GM18498 (cell line): ENCODE measurements at regions not wholly inside any gene's neighbourhood (a gene's known extent, or its start where the extent isn't known, plus 50 kb on each side); places are given as distances from the start of the nearest gene placed in this dataset.
"Not testable (repeated sequence)": the region's sequence is repeated elsewhere in the genome, so short reads cannot be mapped to it uniquely, and the experiment has no call there.

Experiments
- ATAC-seq: cut with Tn5 transposase; IDR thresholded peaks from one replicate; pipeline ENCODE4 v1.9.1; 2021; ENCODE audit warnings: mild to moderate bottlenecking, moderate library complexity; ENCODE audit not compliant: unreplicated experiment

DNA sequence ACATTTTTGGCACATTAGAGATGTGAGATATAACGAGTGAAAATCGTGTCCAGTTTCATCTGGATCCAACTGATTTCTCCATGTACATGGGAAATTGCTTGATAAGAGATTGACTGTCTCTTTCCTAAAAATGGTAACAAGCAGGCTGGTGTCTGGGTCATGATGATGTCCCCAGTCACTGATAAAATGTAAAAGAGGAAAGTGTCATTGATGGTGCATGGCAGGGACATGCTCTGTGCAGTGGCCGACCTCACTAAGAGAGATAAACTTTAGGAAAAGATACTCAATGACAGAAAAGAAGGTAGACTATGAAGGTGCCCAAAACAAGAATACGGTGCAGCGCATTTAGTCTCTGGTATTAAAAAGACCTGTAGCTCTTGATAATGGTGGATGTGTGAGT is 1517.5 kb downstream of the RPIA start:
- no peak for ATAC-seq

- ATAC-seq: no peak
Measured at GRCh38 chr2:90209806-90210205, 1518.3 kb downstream of the RPIA start.

GRCh38 chr2:90215880-90216279 is 1524.4 kb downstream of the RPIA start:
- not testable (repeated sequence) for ATAC-seq

GRCh38 chr2:90216801-90217200 is 1525.3 kb downstream of the RPIA start:
- ATAC-seq: not testable (repeated sequence)

DNA sequence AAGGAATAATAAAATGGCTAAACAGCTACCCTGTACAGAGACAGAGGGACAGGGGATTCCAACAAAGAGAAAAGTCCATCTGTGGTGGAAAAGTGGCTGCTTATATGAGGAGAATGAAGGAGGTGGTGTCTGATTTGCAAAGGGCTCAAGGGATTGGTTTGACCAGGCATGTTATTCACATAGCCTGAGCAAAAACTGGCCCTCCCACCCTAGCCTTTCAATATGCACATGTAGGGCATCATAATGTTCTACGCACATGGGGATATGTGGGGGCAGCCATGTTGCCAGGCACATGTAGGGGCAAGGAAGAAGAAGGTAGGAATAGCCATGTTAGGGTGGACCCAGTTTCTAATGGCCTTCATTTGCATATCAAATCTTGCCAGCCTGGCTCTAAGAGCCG is 1527.1 kb downstream of the RPIA start:
- not testable (repeated sequence) for ATAC-seq

DNA sequence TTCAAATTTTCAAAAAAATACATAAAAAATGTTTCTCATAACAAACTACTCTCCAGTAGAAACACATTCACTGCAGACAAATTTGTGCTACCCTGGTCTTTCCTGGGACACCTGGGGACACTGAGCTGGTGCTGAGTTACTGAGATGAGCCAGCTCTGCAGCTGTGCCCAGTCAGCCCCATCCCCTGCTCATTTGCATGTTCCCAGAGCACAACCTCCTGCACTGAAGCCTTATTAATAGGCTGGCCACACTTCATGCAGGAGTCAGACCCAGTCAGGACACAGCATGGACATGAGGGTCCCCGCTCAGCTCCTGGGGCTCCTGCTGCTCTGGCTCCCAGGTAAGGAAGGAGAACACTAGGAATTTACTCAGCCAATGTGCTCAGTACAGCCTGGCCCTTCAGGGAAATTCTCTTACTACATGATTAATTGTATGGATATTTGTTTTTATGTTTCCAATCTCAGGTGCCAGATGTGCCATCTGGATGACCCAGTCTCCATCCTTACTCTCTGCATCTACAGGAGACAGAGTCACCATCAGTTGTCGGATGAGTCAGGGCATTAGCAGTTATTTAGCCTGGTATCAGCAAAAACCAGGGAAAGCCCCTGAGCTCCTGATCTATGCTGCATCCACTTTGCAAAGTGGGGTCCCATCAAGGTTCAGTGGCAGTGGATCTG is 1529.3 kb downstream of the RPIA start:
- not testable (repeated sequence) for ATAC-seq

- ATAC-seq: no peak
Measured at GRCh38 chr2:90221300-90221651, 1529.8 kb downstream of the RPIA start.

- not testable (repeated sequence) for ATAC-seq
Measured at GRCh38 chr2:90224767-90225166, 1533.3 kb downstream of the RPIA start.

- not testable (repeated sequence) for ATAC-seq
Measured at GRCh38 chr2:90226465-90227072, 1535.1 kb downstream of the RPIA start.

GRCh38 chr2:90231199-90231598 is 1539.7 kb downstream of the RPIA start:
- ATAC-seq: not testable (repeated sequence)

GRCh38 chr2:90235452-90235851 is 1544.0 kb downstream of the RPIA start:
- not testable (repeated sequence) for ATAC-seq

- ATAC-seq: not testable (repeated sequence)
Measured at GRCh38 chr2:90237923-90238361, 1546.5 kb downstream of the RPIA start.

GRCh38 chr2:90238505-90239230 is 1547.2 kb downstream of the RPIA start:
- not testable (repeated sequence) for ATAC-seq

DNA sequence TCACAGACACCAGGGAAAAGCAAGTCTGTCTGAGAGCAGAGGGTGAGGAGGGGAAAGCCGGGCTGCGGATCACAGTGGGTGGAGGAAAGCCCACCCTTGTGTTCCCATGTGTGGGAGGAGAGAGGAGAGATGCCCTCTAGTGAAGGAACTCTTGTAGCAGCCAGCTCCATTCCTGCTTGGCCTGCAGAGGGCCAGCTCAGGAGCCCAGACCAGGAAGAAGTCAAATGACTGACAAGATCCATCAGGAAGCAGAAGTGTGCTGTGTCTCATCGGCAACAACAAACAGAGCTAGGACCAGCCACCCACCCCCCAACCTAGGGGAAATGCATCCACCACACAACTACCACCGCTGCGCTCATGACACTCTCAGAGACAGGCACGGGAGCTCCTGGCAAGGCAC is 1548.3 kb downstream of the RPIA start:
- not testable (repeated sequence) for ATAC-seq

- not testable (repeated sequence) for ATAC-seq
Measured at GRCh38 chr2:90244902-90245765, 1553.7 kb downstream of the RPIA start.

DNA sequence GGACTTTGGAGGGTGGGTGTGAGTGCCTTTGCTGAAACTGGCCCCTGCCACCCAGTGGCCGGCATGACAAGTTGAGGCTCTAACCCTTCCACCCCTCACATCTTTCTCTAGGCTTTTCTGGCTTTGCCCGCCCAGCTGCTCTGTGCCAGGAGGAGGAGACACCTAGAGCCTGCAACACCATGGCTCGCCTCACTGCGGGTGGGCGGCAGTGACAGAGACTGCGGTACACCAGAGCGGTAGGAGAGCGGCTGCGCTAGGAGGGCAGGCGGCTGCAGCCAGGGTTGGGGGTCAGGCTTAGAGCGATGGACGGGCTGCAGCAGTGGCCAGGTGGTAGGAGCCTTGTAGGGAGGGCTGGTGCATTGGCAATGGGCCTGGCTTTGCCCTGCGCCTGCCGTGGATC is 1556.9 kb downstream of the RPIA start:
- not testable (repeated sequence) for ATAC-seq

- not testable (repeated sequence) for ATAC-seq
Measured at GRCh38 chr2:90250350-90250749, 1558.9 kb downstream of the RPIA start.

- not testable (repeated sequence) for ATAC-seq
Measured at GRCh38 chr2:90251576-90251975, 1560.1 kb downstream of the RPIA start.

DNA sequence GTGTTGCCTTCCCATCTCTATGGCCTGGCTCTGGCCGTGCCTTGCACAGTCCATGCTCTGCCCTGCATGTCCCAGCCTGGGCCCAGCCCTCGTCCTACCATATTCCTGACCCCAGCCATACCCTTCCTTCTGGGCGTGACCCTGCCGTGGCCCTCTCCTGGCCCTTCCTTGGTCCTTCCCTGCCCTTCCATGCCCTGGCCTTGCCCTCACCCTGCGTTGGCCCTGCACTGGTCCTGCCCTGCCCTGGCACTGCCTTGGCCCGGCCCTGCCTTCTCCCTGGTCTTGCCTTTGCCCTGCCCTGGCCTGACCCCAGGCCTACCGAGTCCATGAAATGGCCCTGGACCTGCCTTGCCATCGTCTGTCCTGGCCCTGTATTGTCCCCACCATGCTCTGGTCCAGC is 1561.8 kb downstream of the RPIA start:
- ATAC-seq: not testable (repeated sequence)

DNA sequence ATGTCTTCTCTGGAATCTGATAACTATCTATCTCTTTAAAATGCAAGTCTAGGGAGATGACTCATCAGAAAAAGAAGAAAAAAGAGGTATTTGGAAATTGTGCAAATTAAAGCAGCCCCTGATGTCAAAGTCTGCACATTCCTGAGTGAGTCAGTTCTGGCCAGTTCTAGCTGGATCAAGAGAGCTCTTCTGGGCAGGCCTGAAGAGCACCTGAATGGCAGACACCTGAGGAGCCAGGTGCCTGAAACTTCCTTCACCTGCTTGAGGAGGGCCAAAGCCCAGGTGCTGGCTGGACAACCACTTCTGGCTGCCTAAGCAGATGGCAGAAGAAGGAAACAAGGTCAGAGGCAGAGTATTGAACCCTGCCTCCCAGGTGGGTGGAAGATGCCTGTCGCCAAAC is 1575.4 kb downstream of the RPIA start:
- not testable (repeated sequence) for ATAC-seq

DNA sequence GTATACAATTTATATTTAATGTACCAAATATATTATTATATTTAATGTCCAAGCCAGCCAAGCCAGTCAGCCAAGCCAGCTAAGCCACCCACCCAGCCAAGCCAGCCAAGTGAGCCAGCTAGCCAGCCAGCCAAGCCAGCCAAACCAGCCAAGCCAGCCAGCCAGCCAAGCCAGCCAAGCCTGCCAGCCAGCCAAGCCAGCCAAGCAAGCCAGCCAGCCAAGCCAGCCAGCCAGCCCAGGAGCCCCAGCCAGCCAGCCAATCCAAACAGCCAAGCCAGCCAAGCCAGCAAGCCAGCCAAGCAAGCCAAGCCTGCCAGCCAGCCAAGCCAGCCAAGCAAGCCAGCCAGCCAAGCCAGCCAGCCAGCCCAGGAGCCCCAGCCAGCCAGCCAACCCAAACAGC is 1596.3 kb downstream of the RPIA start:
- ATAC-seq: not testable (repeated sequence)
